HG03095 (cell line): ENCODE measurements at regions not wholly inside any gene's neighbourhood (a gene's known extent, or its start where the extent isn't known, plus 50 kb on each side); places are given as distances from the start of the nearest gene placed in this dataset.

Experiments used
- ATAC-seq: cut with Tn5 transposase; IDR thresholded peaks from one replicate; pipeline ENCODE4 v1.9.1; 2021; ENCODE audit warnings: moderate library complexity; ENCODE audit not compliant: unreplicated experiment

GRCh38 chr16:66315210-66315825 lies 51.2 kb upstream of the CDH5 start:
- ATAC-seq = peak; percentile 99

- ATAC-seq = no peak
Observed at GRCh38 chr16:66311306-66311705, 55.2 kb upstream of the CDH5 start.

GRCh38 chr16:66309215-66309807 lies 57.2 kb upstream of the CDH5 start:
- ATAC-seq = no peak

- no peak for ATAC-seq
Observed at GRCh38 chr16:66308096-66308495, 58.4 kb upstream of the CDH5 start.

- ATAC-seq = no peak
Observed at GRCh38 chr16:66306366-66307150, 59.9 kb upstream of the CDH5 start.

- no peak for ATAC-seq
Observed at GRCh38 chr16:66304961-66305360, 61.5 kb upstream of the CDH5 start.

- ATAC-seq = no peak
Observed at GRCh38 chr16:66304151-66304550, 62.3 kb upstream of the CDH5 start.

GRCh38 chr16:66300501-66300900 lies 66.0 kb upstream of the CDH5 start:
- no peak for ATAC-seq

GRCh38 chr16:66300037-66300436 lies 66.5 kb upstream of the CDH5 start:
- no peak for ATAC-seq

- no peak for ATAC-seq
Observed at GRCh38 chr16:66299349-66299748, 67.1 kb upstream of the CDH5 start.

GRCh38 chr16:66298571-66299120 lies 67.8 kb upstream of the CDH5 start:
- no peak for ATAC-seq

- ATAC-seq = no peak
Observed at GRCh38 chr16:66298006-66298405, 68.5 kb upstream of the CDH5 start.

GRCh38 chr16:66296591-66296990 lies 69.9 kb upstream of the CDH5 start:
- ATAC-seq = no peak

GRCh38 chr16:66295761-66296546 lies 70.5 kb upstream of the CDH5 start:
- ATAC-seq = no peak

- no peak for ATAC-seq
Observed at GRCh38 chr16:66295213-66295612, 71.3 kb upstream of the CDH5 start.

GRCh38 chr16:66294507-66294906 lies 72.0 kb upstream of the CDH5 start:
- no peak for ATAC-seq

- no peak for ATAC-seq
Observed at GRCh38 chr16:66293932-66294331, 72.6 kb upstream of the CDH5 start.

GRCh38 chr16:66293207-66293735 lies 73.2 kb upstream of the CDH5 start:
- ATAC-seq = no peak

- ATAC-seq = no peak
Observed at GRCh38 chr16:66292241-66292935, 74.1 kb upstream of the CDH5 start.

GRCh38 chr16:66291833-66292232 lies 74.7 kb upstream of the CDH5 start:
- no peak for ATAC-seq
